PC-9 (cell line): ENCODE measurements at regions not wholly inside any gene's neighbourhood (a gene's known extent, or its start where the extent isn't known, plus 50 kb on each side); places are given as distances from the start of the nearest gene placed in this dataset.

Source experiments
- BruUV-seq: library from RNA; stranded (reverse); fragments of 400-500 nt; replicated peaks from 2 replicates; lab custom pipeline; 2021; lab: Mats Ljungman, UMichigan
- CTCF ChIA-PET: fragments of 300-600 bp; sonication (Branson Sonifier 250); formaldehyde crosslinking; loops from one replicate; lab custom pipeline; 2022; ENCODE audit warnings: antibody characterized with exemption; lab: Charles Lee
- POLR2A ChIA-PET: fragments of 300-600 bp; sonication (Branson Sonifier 250); formaldehyde crosslinking; loops from one replicate; lab custom pipeline; 2022; ENCODE audit warnings: antibody characterized with exemption; ENCODE audit not compliant: unreplicated experiment; lab: Charles Lee
- DNase-seq, 2 experiments: peaks; one replicate each; pipeline versions ENCODE4 v3.0.0 to v3.0.0-alpha.2; 2015 to 2022; ENCODE audit warnings: mixed read lengths in 1 of 2
- H2AFZ ChIP-seq: fragments of 200-600 bp; sonication (generic); 2 replicates; pipeline ENCODE4 v1.8.1; 2017; ENCODE audit warnings: antibody characterized with exemption
- H3F3A ChIP-seq: fragments of 200-600 bp; sonication (generic); 2 replicates; pipeline ENCODE4 v1.8.1; 2017; ENCODE audit warnings: antibody characterized with exemption, mild to moderate bottlenecking, low read depth; ENCODE audit not compliant: insufficient read depth
- H3K27ac ChIP-seq: fragments of 200-600 bp; sonication (generic); 2 replicates; pipeline ENCODE4 v1.6.1; 2016; ENCODE audit warnings: mixed run types
- H3K27me3 ChIP-seq: fragments of 200-600 bp; sonication (generic); 2 replicates; pipeline ENCODE4 v1.6.1; 2016; ENCODE audit warnings: low read depth, mixed run types; ENCODE audit not compliant: insufficient read depth
- H3K36me3 ChIP-seq: fragments of 200-600 bp; sonication (generic); 2 replicates; pipeline ENCODE4 v1.6.1; 2016; ENCODE audit warnings: low read depth, mixed run types
- H3K4me1 ChIP-seq: fragments of 200-600 bp; sonication (generic); replicated peaks from 2 replicates; pipeline ENCODE4 v1.6.1; 2016; ENCODE audit warnings: mixed run types; ENCODE audit not compliant: insufficient read depth
- H3K4me2 ChIP-seq: fragments of 200-600 bp; sonication (generic); 2 replicates; pipeline ENCODE4 v1.6.1; 2017; ENCODE audit warnings: mixed run types
- H3K4me3 ChIP-seq: fragments of 200-600 bp; sonication (generic); 2 replicates; pipeline ENCODE4 v1.6.1; 2016; ENCODE audit warnings: mixed run types
- H3K79me2 ChIP-seq: fragments of 200-600 bp; sonication (generic); 2 replicates; pipeline ENCODE4 v1.6.1; 2017; ENCODE audit warnings: low read depth, mixed run types
- H3K9me2 ChIP-seq: fragments of 200-600 bp; sonication (generic); 2 replicates; pipeline ENCODE4 v1.8.1; 2017; ENCODE audit warnings: mild to moderate bottlenecking; ENCODE audit not compliant: insufficient read depth
- H3K9me3 ChIP-seq: fragments of 200-600 bp; sonication (generic); 2 replicates; pipeline ENCODE4 v1.8.1; 2016; ENCODE audit warnings: low read depth; ENCODE audit not compliant: insufficient read depth
- H4K20me1 ChIP-seq: fragments of 200-600 bp; sonication (generic); 2 replicates; pipeline ENCODE4 v1.8.1; 2017; ENCODE audit not compliant: insufficient read depth
- CTCF ChIP-seq: fragments of 200-600 bp; sonication (generic); conservative IDR thresholded peaks from 2 replicates; pipeline ENCODE4 v1.6.1; 2017; ENCODE audit warnings: mixed run types, antibody characterized with exemption, mild to moderate bottlenecking, moderate library complexity
- EZH2 ChIP-seq: fragments of 200-600 bp; sonication (generic); IDR thresholded peaks from 2 replicates; pipeline ENCODE4 v1.8.0; 2017; ENCODE audit warnings: antibody characterized with exemption, low read depth
- intact Hi-C: fragments of 100-400 bp; cut with micrococcal nuclease; formaldehyde crosslinking; loops from one replicate; pipeline ENCODE4 v1.10.0; 2022; ENCODE audit not compliant: unreplicated experiment

DNA sequence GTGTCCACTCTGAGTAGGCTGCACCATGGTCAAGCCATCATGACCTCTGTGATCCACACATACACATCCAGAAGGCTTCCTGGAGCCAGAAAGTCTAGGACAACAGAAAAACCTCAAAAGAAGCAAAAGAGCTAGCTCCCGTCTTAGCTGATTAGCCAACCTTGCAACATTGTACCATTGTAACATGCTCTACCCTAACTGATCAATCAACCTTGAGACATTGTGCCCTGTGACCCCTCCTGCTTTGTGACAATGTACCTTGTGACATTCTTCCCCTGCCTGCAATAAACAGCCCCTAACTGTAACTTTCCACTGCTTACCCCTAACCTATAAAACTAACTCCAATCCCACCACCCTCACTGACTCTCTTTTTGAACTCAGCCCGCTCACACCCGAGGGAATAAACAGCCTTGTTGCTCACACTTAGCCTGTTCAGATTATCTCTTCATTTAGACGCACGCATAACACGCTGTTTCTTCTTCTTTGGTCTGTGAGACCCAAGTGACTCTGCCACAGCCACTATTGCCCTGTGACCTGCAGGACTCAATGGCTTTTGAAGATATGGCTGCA, 1104.6 kb downstream of the OTOL1 start:
- BruUV-seq: no TSS peak
- 0 out of 2 replicates have a peak, but pooled peaks cover 3% of the 10 kb centered on the region for H4K20me1 ChIP-seq
- no peaks in the 10 kb centered on the region for H3F3A ChIP-seq
- H3K4me2 ChIP-seq: no peak overlapping the region
- TF ChIP-seq EZH2 (no peak), CTCF (no peak)
- no peak overlapping the region for H3K27ac ChIP-seq
- no peak for DNase-seq
- no peak overlapping the region for H3K4me3 ChIP-seq
- intact Hi-C loops: no loop called here
- no peaks in the 10 kb centered on the region for H3K9me3 ChIP-seq
- H3K27me3 ChIP-seq: no peaks in the 10 kb centered on the region
- H3K36me3 ChIP-seq: no peaks in the 10 kb centered on the region
- no peak overlapping the region for H2AFZ ChIP-seq
- no peaks in the 10 kb centered on the region for H3K9me2 ChIP-seq
- H3K79me2 ChIP-seq: no peaks in the 10 kb centered on the region
- POLR2A ChIA-PET: no interaction called here
- CTCF ChIA-PET: no interaction called here
- H3K4me1 ChIP-seq: no peaks in the 10 kb centered on the region

DNA sequence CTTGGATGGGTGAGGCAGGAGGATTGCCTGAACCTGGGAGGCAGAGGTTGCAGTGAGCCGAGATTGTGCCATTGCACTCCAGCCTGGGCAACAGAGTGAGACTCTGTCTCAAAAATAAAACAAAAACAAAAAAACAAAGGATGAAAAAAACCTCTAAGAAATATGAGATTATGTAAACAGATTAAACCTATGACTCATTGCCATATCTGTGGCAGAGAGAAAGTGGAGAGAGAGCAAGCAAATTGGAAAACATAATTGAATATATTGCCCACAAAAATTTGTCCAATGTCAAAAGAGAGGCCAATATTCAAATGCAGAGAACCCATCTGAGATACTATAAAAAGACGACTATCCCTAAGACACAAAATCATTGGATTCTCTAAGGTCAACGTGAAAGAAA, 1106.0 kb downstream of the OTOL1 start:
- no peak overlapping the region for H3K27ac ChIP-seq
- H3K9me2 ChIP-seq: no peaks in the 10 kb centered on the region
- TF ChIP-seq EZH2: no peak
- no peak for TF ChIP-seq CTCF
- H3K36me3 ChIP-seq: no peaks in the 10 kb centered on the region
- H3K9me3 ChIP-seq: no peaks in the 10 kb centered on the region
- H3K4me1 ChIP-seq: no peaks in the 10 kb centered on the region
- intact Hi-C loops: no loop called here
- H3F3A ChIP-seq: no peaks in the 10 kb centered on the region
- H2AFZ ChIP-seq: no peak overlapping the region
- DNase-seq: peak in 1 of 2 experiments; percentile 7
- H3K27me3 ChIP-seq: no peaks in the 10 kb centered on the region
- no peak overlapping the region for H3K4me2 ChIP-seq
- BruUV-seq: no TSS peak
- no peaks in the 10 kb centered on the region for H3K79me2 ChIP-seq
- ChIA-PET CTCF (no interaction called here), POLR2A (no interaction called here)
- H3K4me3 ChIP-seq: no peak overlapping the region
- no peaks in the 10 kb centered on the region for H4K20me1 ChIP-seq

GRCh38 chr3:162605651-162606204, 1109.1 kb downstream of the OTOL1 start:
- no peak overlapping the region for H3K4me3 ChIP-seq
- no peaks in the 10 kb centered on the region for H3K27me3 ChIP-seq
- ChIA-PET CTCF (no interaction called here), POLR2A (no interaction called here)
- H3K4me2 ChIP-seq: no peak overlapping the region
- no peaks in the 10 kb centered on the region for H3K36me3 ChIP-seq
- TF ChIP-seq EZH2: no peak
- no peak for TF ChIP-seq CTCF
- H3K4me1 ChIP-seq: no peaks in the 10 kb centered on the region
- no peaks in the 10 kb centered on the region for H3K9me3 ChIP-seq
- no peaks in the 10 kb centered on the region for H3K9me2 ChIP-seq
- BruUV-seq: no TSS peak
- H3F3A ChIP-seq: no peaks in the 10 kb centered on the region
- H2AFZ ChIP-seq: no peak overlapping the region
- no peaks in the 10 kb centered on the region for H3K79me2 ChIP-seq
- H4K20me1 ChIP-seq: no peaks in the 10 kb centered on the region
- H3K27ac ChIP-seq: no peak overlapping the region
- DNase-seq: no peak
- intact Hi-C loops: no loop called here
